ENCODE measurements at regions not wholly inside any gene's neighbourhood (a gene's known extent, or its start where the extent isn't known, plus 50 kb on each side); places are given as distances from the start of the nearest gene placed in this dataset.

DNA sequence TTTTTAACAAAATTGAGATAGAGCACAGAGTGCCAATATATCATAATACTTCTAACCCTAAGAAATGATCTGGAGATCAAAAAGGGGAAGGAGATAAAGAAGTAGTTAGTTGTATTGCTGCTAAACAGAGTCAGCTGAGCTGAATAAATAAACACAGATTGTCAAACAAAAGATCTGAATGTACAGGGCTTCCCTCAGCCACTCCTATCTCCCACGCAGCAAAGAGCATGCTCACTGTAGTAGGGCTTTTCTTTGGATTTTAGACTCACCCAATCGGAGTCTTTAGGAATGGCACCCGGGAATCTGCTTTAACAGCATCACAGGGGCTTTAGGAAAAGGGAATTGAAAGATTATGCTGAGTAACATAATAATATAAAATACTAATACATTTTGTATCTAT is 222.2 kb upstream of the STXBP5 start:
- TF ChIP-seq YY1 (IDR thresholded peaks at IDR 0.05) (no peak), TAF1 (conservative IDR thresholded peaks at IDR 0.05) (no peak), SP1 (IDR thresholded peaks at IDR 0.05) (no peak), GABPA (IDR thresholded peaks at IDR 0.05 in 1 of 2, conservative IDR thresholded peaks at IDR 0.05 in 1 of 2) (no peak)
- TF ChIP-seq, protein P1, sequence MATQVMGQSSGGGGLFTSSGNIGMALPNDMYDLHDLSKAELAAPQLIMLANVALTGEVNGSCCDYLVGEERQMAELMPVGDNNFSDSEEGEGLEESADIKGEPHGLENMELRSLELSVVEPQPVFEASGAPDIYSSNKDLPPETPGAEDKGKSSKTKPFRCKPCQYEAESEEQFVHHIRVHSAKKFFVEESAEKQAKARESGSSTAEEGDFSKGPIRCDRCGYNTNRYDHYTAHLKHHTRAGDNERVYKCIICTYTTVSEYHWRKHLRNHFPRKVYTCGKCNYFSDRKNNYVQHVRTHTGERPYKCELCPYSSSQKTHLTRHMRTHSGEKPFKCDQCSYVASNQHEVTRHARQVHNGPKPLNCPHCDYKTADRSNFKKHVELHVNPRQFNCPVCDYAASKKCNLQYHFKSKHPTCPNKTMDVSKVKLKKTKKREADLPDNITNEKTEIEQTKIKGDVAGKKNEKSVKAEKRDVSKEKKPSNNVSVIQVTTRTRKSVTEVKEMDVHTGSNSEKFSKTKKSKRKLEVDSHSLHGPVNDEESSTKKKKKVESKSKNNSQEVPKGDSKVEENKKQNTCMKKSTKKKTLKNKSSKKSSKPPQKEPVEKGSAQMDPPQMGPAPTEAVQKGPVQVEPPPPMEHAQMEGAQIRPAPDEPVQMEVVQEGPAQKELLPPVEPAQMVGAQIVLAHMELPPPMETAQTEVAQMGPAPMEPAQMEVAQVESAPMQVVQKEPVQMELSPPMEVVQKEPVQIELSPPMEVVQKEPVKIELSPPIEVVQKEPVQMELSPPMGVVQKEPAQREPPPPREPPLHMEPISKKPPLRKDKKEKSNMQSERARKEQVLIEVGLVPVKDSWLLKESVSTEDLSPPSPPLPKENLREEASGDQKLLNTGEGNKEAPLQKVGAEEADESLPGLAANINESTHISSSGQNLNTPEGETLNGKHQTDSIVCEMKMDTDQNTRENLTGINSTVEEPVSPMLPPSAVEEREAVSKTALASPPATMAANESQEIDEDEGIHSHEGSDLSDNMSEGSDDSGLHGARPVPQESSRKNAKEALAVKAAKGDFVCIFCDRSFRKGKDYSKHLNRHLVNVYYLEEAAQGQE (IDR thresholded peaks at IDR 0.05), result no peak
- TF ChIP-seq, protein P2, sequence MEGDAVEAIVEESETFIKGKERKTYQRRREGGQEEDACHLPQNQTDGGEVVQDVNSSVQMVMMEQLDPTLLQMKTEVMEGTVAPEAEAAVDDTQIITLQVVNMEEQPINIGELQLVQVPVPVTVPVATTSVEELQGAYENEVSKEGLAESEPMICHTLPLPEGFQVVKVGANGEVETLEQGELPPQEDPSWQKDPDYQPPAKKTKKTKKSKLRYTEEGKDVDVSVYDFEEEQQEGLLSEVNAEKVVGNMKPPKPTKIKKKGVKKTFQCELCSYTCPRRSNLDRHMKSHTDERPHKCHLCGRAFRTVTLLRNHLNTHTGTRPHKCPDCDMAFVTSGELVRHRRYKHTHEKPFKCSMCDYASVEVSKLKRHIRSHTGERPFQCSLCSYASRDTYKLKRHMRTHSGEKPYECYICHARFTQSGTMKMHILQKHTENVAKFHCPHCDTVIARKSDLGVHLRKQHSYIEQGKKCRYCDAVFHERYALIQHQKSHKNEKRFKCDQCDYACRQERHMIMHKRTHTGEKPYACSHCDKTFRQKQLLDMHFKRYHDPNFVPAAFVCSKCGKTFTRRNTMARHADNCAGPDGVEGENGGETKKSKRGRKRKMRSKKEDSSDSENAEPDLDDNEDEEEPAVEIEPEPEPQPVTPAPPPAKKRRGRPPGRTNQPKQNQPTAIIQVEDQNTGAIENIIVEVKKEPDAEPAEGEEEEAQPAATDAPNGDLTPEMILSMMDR (IDR thresholded peaks at IDR 0.05; ENCODE audit: low read depth, low read length, missing input control), result no peak
- TF ChIP-seq, protein P3, sequence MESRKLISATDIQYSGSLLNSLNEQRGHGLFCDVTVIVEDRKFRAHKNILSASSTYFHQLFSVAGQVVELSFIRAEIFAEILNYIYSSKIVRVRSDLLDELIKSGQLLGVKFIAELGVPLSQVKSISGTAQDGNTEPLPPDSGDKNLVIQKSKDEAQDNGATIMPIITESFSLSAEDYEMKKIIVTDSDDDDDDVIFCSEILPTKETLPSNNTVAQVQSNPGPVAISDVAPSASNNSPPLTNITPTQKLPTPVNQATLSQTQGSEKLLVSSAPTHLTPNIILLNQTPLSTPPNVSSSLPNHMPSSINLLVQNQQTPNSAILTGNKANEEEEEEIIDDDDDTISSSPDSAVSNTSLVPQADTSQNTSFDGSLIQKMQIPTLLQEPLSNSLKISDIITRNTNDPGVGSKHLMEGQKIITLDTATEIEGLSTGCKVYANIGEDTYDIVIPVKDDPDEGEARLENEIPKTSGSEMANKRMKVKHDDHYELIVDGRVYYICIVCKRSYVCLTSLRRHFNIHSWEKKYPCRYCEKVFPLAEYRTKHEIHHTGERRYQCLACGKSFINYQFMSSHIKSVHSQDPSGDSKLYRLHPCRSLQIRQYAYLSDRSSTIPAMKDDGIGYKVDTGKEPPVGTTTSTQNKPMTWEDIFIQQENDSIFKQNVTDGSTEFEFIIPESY (IDR thresholded peaks at IDR 0.05), result no peak
- TF ChIP-seq, protein P4, sequence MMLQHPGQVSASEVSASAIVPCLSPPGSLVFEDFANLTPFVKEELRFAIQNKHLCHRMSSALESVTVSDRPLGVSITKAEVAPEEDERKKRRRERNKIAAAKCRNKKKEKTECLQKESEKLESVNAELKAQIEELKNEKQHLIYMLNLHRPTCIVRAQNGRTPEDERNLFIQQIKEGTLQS (IDR thresholded peaks at IDR 0.05), result no peak
- TF ChIP-seq, protein P5, sequence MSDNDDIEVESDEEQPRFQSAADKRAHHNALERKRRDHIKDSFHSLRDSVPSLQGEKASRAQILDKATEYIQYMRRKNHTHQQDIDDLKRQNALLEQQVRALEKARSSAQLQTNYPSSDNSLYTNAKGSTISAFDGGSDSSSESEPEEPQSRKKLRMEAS (IDR thresholded peaks at IDR 0.05), result no peak
